ENCODE measurements at regions not wholly inside any gene's neighbourhood (a gene's known extent, or its start where the extent isn't known, plus 50 kb on each side); places are given as distances from the start of the nearest gene placed in this dataset.

DNA sequence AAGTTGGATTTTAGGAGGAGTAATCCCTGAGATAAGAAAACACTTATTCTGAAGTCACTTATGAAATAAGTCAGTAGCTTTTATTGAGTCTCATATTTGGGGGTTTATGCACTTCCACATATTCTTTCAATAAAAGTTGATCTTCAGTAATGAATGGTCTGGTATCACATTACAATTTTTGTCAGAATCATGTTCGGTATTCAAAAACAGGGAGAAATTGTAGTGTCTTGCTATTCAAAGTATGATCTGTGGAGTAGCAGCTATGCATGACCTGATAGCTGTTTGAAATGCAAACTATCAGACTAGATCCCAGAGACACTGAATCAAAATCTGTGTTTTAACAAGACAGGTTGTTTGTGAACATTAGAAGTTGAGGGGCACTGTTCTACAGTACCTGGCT lies 857.6 kb downstream of the METTL15 start:
- Histone ChIP-seq H3K27me3 (ENCODE audit: control insufficient read depth in 2 of 2, insufficient read depth in 2 of 2, low read length in 2 of 2) (no peaks in the 10 kb centered on the region), H3K79me2 (ENCODE audit: control insufficient read depth, insufficient read depth, low read length) (no peaks in the 10 kb centered on the region), H3K4me1 (ENCODE audit: control insufficient read depth, extremely low read depth, insufficient read depth, low read length) (peaks cover 3% of the 10 kb centered on the region), H3K9ac (replicated peaks; ENCODE audit: extremely low read depth, insufficient read depth, low read length) (no peak overlapping the region), H3K4me2 (ENCODE audit: insufficient read depth, low read length) (no peak overlapping the region), H3K36me3 (ENCODE audit: control insufficient read depth in 2 of 2, extremely low read depth in 1 of 2, insufficient read depth in 2 of 2, low read length in 2 of 2) (no peaks in the 10 kb centered on the region), H3K4me3 (replicated peaks in 1 of 3; ENCODE audit: insufficient read depth in 1 of 3, low read depth in 1 of 3, low read length in 3 of 3) (no peak overlapping the region), H3K9me3 (replicated peaks; ENCODE audit: control insufficient read depth, insufficient read depth, low read length) (no peaks in the 10 kb centered on the region), H3K9me1 (replicated peaks; ENCODE audit: control insufficient read depth, extremely low read depth, insufficient read depth, low read length) (no peaks in the 10 kb centered on the region), H2AFZ (ENCODE audit: low read depth, low read length) (no peak overlapping the region), H4K20me1 (replicated peaks; ENCODE audit: control insufficient read depth, extremely low read depth, insufficient read depth, low read length) (no peaks in the 10 kb centered on the region), H3K27ac (ENCODE audit: insufficient read depth, low read depth, low read length) (no peak overlapping the region)
- dilution Hi-C loops (cut with MboI; ENCODE audit: extremely low pct_ligation_motif_present, low sequenced_read_pairs): no loop called here
- no peak for FAIRE-seq
- intact Hi-C loops (cut with micrococcal nuclease): no loop called here
- ChIA-PET POLR2A (no interaction called here), CTCF (interaction anchor here (1.1 to 2.5 kb wide), 2 partner anchors 10 to 36 kb away, joined by 3 to 6 read pairs; no protein-coding TSS in a partner anchor)
- no peak for DNase-seq (ENCODE audit: low read depth, low spot score)
- TF ChIP-seq JUN (IDR thresholded peaks at IDR 0.05; ENCODE audit: borderline replicate concordance, insufficient read depth, insufficient read length, low read depth) (no peak), POLR2AphosphoS5 (IDR thresholded peaks at IDR 0.05; ENCODE audit: insufficient read depth, low read depth, low read length) (no peak)
- BruUV-seq (replicated peaks): no TSS peak

- intact Hi-C loops (cut with micrococcal nuclease): no loop called here
- Histone ChIP-seq H3K9me1 (replicated peaks; ENCODE audit: control insufficient read depth, extremely low read depth, insufficient read depth, low read length) (no peaks in the 10 kb centered on the region), H3K4me3 (replicated peaks in 1 of 3; ENCODE audit: insufficient read depth in 1 of 3, low read depth in 1 of 3, low read length in 3 of 3) (no peak overlapping the region), H4K20me1 (replicated peaks; ENCODE audit: control insufficient read depth, extremely low read depth, insufficient read depth, low read length) (no peaks in the 10 kb centered on the region), H3K9ac (replicated peaks; ENCODE audit: extremely low read depth, insufficient read depth, low read length) (no peak overlapping the region), H3K9me3 (replicated peaks; ENCODE audit: control insufficient read depth, insufficient read depth, low read length) (no peaks in the 10 kb centered on the region), H3K4me1 (ENCODE audit: control insufficient read depth, extremely low read depth, insufficient read depth, low read length) (peaks cover 3% of the 10 kb centered on the region), H3K27ac (ENCODE audit: insufficient read depth, low read depth, low read length) (no peak overlapping the region), H3K36me3 (ENCODE audit: control insufficient read depth in 2 of 2, extremely low read depth in 1 of 2, insufficient read depth in 2 of 2, low read length in 2 of 2) (no peaks in the 10 kb centered on the region), H3K79me2 (ENCODE audit: control insufficient read depth, insufficient read depth, low read length) (no peaks in the 10 kb centered on the region), H3K4me2 (ENCODE audit: insufficient read depth, low read length) (no peak overlapping the region), H2AFZ (ENCODE audit: low read depth, low read length) (no peak overlapping the region), H3K27me3 (ENCODE audit: control insufficient read depth in 2 of 2, insufficient read depth in 2 of 2, low read length in 2 of 2) (no peaks in the 10 kb centered on the region)
- TF ChIP-seq POLR2AphosphoS5 (IDR thresholded peaks at IDR 0.05; ENCODE audit: insufficient read depth, low read depth, low read length) (no peak), FOS (IDR thresholded peaks at IDR 0.05; ENCODE audit: borderline replicate concordance, insufficient read depth, low read length) (no peak), POLR2A (IDR thresholded peaks at IDR 0.05; ENCODE audit: low read depth, low read length) (no peak), GATA2 (IDR thresholded peaks at IDR 0.05; ENCODE audit: insufficient read depth, insufficient read length, low read depth, low read length) (no peak), EZH2 (IDR thresholded peaks at IDR 0.05; ENCODE audit: borderline replicate concordance, low read depth, low read length, severe bottlenecking) (no peak), CTCF (IDR thresholded peaks at IDR 0.05; ENCODE audit: extremely low read depth in 1 of 2, insufficient read depth in 1 of 2, low read depth in 1 of 2, low read length in 2 of 2) (no peak), MYC (IDR thresholded peaks at IDR 0.05; ENCODE audit: low read depth, low read length) (no peak), JUN (IDR thresholded peaks at IDR 0.05; ENCODE audit: borderline replicate concordance, insufficient read depth, insufficient read length, low read depth) (no peak)
- TF ChIP-seq, protein P1, sequence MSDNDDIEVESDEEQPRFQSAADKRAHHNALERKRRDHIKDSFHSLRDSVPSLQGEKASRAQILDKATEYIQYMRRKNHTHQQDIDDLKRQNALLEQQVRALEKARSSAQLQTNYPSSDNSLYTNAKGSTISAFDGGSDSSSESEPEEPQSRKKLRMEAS (IDR thresholded peaks at IDR 0.05; ENCODE audit: insufficient read depth, insufficient read length): no peak
- dilution Hi-C loops (cut with MboI; ENCODE audit: extremely low pct_ligation_motif_present, low sequenced_read_pairs): no loop called here
- ChIA-PET POLR2A (no interaction called here), CTCF (interaction anchor here (0.7 to 2.5 kb wide), 4 partner anchors 11 to 1266 kb away, joined by 3 to 6 read pairs (median 3); no protein-coding TSS in a partner anchor)
- FAIRE-seq (no peak), DNase-seq (ENCODE audit: low read depth, low spot score) (no peak)
- no TSS peak for BruUV-seq (replicated peaks)
Observed at GRCh38 chr11:28964811-28965210, 856.6 kb downstream of the METTL15 start.
